GM21360 (cell line): ENCODE measurements at regions not wholly inside any gene's neighbourhood (a gene's known extent, or its start where the extent isn't known, plus 50 kb on each side); places are given as distances from the start of the nearest gene placed in this dataset.

ENCODE experiments used
- ATAC-seq: cut with Tn5 transposase; IDR thresholded peaks from one replicate; pipeline ENCODE4 v1.9.1; 2021; ENCODE audit warnings: mild to moderate bottlenecking, moderate library complexity; ENCODE audit not compliant: unreplicated experiment

DNA sequence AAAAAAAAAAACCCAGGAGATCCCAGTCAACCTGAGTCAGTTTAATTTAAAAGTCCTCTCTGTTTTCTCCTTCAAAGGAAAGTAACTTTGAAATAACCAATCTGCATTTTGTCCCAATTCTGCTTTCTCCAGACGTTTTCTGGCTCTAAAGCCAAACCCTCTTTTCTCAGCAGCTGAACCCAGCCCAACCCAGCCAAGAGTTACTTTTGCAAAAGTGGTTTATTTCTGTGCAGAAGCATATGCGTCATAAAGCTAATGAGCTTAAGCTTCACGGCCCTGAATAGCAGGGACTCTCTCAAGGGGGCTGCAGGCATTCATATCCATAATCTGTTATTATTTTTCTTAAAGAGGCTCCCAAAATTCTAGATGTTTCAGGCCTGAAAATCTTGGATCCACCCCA lies 176.6 kb downstream of the GALC start:
- no peak for ATAC-seq

DNA sequence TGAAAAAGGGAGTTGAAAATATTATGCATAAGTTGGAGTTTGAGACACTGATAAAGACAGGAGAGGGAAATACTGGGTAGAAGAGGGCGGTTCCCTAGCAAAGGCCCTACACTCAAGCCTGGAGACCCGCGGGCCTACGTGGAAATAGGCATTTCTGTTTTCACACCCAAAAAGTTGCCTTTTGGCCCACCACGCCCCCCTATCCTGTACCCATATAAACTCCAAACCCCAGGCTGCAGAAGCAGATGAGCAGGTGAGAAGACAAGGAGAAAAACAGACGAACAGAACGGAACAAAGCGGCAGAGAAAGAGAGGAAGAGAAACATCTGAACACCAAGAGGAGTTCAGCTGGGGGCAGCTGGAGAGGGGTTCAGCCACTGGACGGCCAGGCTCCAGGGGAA lies 177.9 kb downstream of the GALC start:
- ATAC-seq = no peak

- no peak for ATAC-seq
Observed at GRCh38 chr14:87813686-87814085, 179.3 kb downstream of the GALC start.

DNA sequence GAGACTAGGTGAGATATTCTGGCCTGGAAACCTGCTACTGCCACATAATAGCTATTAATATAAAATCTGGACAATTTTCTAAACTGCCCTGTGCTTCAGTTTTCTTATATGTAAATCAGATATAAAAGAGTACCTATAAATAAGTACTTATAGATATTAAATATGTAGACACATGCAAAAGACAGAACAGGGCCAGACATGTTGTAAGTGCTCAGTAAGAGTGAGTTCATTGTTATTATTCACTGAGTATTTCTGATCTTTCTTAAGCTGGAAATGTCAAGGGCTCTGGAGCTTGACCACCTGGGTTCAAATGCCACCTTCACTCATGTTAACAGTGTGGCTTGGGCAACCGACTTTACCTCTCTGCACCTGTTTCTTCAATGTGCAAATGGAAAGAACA lies 179.8 kb downstream of the GALC start:
- no peak for ATAC-seq

DNA sequence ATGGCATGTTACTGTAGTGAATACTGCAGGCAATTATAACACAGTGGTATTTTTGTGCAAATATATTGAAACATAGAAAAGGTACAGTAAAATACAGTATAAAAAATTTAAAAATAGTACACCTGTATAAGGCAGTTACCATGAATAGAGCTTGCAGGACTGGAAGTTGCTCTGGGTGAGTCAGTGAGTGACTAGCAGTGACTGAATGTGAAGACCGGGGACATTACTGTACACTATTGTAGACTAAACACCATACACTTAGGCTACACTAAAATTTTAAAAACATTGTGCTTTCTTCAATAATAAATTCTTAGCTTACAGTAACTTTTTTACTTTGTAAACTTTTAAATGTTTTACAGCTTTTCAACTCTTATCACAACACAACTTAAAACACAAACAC lies 181.7 kb downstream of the GALC start:
- ATAC-seq = no peak

GRCh38 chr14:87810711-87811110 lies 182.3 kb downstream of the GALC start:
- ATAC-seq = no peak

DNA sequence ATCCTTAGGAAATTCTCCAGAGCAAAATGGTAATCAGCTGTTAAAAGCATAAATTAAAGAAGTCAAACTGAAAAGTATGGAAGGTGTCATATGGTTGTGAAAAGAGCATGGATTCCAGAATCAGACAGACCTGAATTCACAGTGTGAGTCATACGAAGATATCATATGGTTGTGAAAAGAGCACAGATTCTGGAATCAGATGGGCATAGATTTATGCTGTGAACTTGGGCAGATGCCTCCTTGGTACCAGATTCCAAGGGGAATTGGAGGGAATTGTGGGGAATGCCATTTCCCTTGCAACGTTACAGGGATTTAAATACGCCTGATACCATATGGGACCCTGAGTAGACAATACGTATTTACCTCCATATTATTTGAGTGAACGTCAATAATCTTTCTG lies 183.7 kb downstream of the GALC start:
- no peak for ATAC-seq

DNA sequence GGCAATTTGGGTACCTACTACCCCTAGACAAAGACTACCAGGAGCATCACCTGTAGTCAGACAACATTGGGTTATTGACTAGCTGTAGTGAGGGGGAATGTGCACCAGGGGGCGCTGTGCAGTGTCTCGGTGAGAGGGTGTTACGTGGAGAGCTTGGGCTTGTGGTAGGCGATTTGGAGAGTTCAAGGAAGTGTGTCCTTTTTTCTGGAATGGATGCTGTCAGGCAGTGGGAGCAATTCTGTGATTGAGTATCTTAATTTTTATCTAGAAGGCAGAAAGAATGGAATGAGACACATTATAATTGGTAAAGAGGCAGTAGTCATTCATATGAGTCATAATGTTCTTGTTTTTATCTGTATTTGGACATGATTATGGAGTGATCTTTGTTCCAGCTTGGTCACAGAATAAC lies 187.7 kb downstream of the GALC start:
- peak; percentile 90 for ATAC-seq

DNA sequence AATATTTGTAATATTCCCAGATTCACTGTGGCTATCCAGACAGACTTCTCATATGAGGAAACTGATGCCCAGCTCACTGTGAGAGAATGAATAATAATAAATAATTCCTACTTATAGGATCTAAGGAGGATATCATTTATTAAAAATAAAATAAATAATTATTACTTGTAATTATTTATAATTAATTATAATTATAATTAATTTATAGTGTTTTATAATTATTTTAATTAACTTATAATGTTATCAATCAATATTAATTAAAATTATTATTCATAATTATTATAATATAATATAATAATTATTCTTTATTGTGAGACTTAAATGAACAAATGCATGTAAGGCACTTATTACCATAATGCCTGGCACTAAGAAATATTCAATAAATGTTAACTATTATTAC lies 192.8 kb downstream of the GALC start:
- no peak for ATAC-seq

- no peak for ATAC-seq
Observed at GRCh38 chr14:87799400-87799799, 193.6 kb downstream of the GALC start.

- no peak for ATAC-seq
Observed at GRCh38 chr14:87797001-87797400, 196.0 kb downstream of the GALC start.

DNA sequence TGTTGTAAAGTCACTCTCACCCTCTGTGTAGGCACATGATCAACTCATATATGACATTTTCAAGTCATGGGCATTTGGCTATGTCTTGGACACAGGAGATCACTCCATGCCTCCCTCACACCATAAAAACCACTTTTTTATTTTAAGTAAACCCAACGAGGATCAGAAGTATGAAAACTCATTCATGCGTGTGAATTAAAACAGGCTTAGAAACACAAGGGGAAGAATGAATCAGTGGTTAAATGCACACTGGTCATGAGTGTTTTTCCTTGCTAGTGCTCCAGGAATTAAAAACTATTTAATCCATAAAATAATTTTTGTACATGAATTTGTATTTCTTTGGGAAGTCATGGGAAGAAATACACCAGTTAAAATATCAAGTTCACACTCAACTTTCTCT lies 198.4 kb downstream of the GALC start:
- no peak for ATAC-seq

- ATAC-seq = peak; percentile 50
Observed at GRCh38 chr14:87785897-87786296, 207.1 kb downstream of the GALC start.

DNA sequence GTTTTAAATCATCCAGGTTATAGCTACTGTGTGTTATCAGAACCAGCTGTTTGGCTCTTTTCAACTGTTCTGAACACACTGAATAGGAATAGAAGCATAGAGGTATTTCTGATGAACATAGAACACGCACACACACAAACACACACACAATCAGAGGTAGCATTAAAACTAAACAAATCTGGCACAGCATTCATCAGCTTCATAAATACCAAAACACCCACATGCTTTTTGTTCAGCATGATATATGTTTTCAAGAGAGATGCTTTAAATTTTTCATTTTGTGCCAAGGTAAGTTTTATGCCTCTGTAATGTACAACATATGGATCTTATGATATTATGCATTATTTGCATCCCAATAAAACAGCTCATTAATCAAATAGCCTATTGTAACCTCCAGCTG lies 208.6 kb downstream of the GALC start:
- ATAC-seq = no peak

GRCh38 chr14:87783071-87783470 lies 209.9 kb downstream of the GALC start:
- no peak for ATAC-seq

- no peak for ATAC-seq
Observed at GRCh38 chr14:87772854-87773253, 220.1 kb downstream of the GALC start.

- no peak for ATAC-seq
Observed at GRCh38 chr14:87767567-87767901, 225.4 kb downstream of the GALC start.

GRCh38 chr14:87758876-87759275 lies 234.1 kb downstream of the GALC start:
- ATAC-seq = no peak

- no peak for ATAC-seq
Observed at GRCh38 chr14:87756661-87757060, 236.3 kb downstream of the GALC start.

- ATAC-seq = no peak
Observed at GRCh38 chr14:87754520-87755223, 238.3 kb downstream of the GALC start.

DNA sequence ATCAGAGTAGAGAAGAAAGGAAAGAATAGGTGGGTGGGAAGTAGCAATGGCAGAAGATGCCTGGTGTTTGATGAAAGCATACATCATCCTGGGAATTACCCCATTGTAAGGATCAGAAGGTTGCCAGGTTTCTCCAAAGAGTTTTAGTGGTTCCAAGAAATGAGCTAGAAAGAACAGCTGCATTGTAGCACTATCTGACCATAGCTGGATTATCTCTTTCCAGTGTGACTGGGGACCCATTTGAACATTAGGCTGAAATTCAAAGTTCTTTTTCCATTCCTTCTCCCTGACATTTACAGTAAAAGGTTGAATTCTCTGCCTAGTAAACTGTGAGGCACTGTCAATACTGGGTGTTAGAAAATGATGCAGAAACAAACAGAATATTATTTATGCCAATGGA lies 244.4 kb downstream of the GALC start:
- no peak for ATAC-seq

DNA sequence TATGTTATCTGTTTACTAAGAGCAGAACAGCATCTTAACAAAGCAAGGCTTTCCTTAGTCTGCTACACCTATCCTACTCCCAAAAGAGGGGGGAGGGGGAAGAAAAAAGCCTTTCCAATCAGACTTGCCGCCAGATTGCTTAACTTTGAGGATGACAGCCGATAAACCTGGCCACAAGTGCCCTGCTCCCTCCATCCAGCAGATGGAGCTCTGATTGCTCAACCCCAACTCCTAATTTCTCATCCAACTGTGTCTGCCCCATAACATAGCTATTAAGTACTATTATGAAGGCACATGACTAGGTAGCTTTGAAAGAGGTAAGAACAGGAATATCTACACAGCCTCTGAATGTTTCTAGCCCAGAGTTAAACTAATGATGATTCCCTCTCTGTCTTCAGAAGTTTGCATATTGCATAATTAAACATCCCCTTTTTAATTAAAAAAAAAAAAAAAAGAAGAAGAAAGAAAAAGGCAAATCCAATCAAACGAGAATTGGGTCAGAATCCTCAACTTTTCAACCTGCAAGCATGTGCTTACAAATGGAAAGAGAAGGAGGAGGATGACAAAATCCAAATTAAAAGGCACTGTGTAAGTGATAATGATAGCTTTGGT lies 247.4 kb downstream of the GALC start:
- peak; percentile 80 for ATAC-seq
